Dedifferentiated amniotic fluid mesenchymal stem cell (primary cell): ENCODE measurements at regions not wholly inside any gene's neighbourhood (a gene's known extent, or its start where the extent isn't known, plus 50 kb on each side); places are given as distances from the start of the nearest gene placed in this dataset.

ENCODE experiments used
- DNase-seq: peaks from one replicate; pipeline ENCODE4 v3.0.0-alpha.2; 2016; ENCODE audit errors: extremely low spot score

- no peak for DNase-seq
These were observed 58.5 kb upstream of the FGGY start for GRCh38 chr1:59238333-59238934.

- no peak for DNase-seq
These were observed 57.9 kb upstream of the FGGY start for GRCh38 chr1:59238993-59239392.

- no peak for DNase-seq
These were observed 55.0 kb upstream of the FGGY start for GRCh38 chr1:59241909-59242308.

GRCh38 chr1:59242370-59242769, 54.5 kb upstream of the FGGY start:
- no peak for DNase-seq

GRCh38 chr1:59243550-59243949, 53.3 kb upstream of the FGGY start:
- DNase-seq, result no peak

GRCh38 chr1:59243978-59244377, 52.9 kb upstream of the FGGY start:
- no peak for DNase-seq

GRCh38 chr1:59244891-59245290, 52.0 kb upstream of the FGGY start:
- DNase-seq, result no peak
